ENCODE measurements at regions not wholly inside any gene's neighbourhood (a gene's known extent, or its start where the extent isn't known, plus 50 kb on each side); places are given as distances from the start of the nearest gene placed in this dataset.

DNA sequence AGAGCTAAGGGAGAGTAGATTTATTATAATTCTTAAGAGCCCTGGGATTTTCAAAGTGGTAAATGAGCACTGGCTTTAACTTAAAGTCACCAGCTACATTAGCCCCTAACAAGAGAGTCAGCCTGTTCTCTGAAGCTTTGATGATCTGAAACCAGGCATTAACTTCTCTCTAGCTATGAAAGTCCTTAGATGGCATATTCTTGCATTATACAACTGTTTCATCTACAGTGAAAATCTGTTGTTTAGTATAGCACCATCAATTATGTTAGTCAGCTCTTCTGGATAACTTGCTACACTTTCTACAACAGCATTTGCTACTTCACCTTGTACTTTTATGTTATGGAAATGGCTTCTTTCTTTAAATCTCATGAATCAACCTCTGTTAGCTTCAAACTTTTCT, 1046.7 kb downstream of the HACE1 start:
- TF ChIP-seq, protein P1, sequence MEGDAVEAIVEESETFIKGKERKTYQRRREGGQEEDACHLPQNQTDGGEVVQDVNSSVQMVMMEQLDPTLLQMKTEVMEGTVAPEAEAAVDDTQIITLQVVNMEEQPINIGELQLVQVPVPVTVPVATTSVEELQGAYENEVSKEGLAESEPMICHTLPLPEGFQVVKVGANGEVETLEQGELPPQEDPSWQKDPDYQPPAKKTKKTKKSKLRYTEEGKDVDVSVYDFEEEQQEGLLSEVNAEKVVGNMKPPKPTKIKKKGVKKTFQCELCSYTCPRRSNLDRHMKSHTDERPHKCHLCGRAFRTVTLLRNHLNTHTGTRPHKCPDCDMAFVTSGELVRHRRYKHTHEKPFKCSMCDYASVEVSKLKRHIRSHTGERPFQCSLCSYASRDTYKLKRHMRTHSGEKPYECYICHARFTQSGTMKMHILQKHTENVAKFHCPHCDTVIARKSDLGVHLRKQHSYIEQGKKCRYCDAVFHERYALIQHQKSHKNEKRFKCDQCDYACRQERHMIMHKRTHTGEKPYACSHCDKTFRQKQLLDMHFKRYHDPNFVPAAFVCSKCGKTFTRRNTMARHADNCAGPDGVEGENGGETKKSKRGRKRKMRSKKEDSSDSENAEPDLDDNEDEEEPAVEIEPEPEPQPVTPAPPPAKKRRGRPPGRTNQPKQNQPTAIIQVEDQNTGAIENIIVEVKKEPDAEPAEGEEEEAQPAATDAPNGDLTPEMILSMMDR (IDR thresholded peaks at IDR 0.05), result no peak
- TF ChIP-seq POLR2A (IDR thresholded peaks at IDR 0.05), result no peak

All from testis (tissue), 2 donors.